Stimulated activated CD4-positive, alpha-beta T cell treated with anti-CD3 and anti-CD28 coated beads, TNF-alpha, amount 100 ng/mL, for 24 hours (primary cell): ENCODE measurements at regions not wholly inside any gene's neighbourhood (a gene's known extent, or its start where the extent isn't known, plus 50 kb on each side); places are given as distances from the start of the nearest gene placed in this dataset.
"Not testable (repeated sequence)": the region's sequence is repeated elsewhere in the genome, so short reads cannot be mapped to it uniquely, and the experiment has no call there.

ENCODE experiments used
- DNase-seq, 3 experiments: peaks; one replicate each; pipeline ENCODE4 v3.0.0-alpha.2; 2020; ENCODE audit warnings: low read depth in 3 of 3

DNA sequence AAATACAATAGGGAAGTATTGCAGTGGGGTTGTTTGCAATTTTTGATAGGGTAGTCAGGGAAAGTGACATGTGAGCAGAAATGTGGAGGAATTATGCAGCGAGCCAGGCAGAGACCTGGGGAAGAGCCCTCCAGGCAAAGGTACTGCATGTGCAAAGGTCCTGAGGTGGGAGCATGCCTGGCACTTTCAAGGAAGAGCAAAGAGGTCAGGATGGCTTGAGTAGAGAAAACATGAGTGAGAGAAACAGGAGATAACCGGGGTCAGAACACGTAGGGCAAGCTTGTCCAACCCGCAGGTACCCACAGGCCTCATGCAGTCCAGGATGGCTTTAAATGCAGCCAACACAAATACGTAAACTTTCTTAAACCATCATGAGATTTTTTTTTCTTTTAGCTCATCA lies 71.0 kb downstream of the COQ2 start:
- DNase-seq: no peak

DNA sequence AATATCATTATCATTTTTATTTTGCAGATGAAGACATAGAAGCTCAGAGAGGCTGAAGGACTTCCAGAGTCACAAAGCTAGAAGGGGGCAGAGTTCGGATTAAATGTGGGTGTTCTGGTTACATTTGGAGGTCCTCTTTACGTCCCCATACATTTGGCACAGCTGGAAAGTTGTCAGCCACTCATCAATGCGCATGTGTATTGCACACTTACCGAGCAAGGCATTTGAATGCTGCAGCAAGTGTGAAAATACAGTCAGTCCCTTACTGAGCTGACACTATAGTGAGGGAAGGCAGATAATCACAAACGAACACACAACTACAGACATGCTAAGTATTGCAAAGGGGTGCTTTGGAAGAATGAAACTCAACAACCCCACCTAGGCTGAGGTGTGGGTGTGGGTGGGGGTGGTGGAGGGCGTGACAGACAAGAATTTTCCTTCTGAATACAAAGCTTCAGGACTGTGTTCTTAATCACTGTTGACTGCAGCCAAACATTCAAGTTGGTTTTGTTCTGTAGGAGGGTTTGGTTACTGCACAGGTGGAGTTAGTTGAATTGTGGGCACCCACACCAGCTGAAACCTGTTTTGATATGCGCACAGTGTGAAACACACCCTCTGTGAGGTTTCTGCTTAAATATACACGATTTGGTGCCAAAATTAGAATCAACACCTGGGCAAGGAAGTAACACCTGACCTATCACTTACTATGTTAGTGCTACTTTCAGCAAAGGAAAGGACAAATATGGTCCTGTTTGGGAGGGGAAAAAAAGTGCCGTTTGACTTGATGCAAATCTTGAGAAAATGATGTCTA lies 72.4 kb downstream of the COQ2 start:
- DNase-seq: peak in 1 of 3 experiments; percentile 16

DNA sequence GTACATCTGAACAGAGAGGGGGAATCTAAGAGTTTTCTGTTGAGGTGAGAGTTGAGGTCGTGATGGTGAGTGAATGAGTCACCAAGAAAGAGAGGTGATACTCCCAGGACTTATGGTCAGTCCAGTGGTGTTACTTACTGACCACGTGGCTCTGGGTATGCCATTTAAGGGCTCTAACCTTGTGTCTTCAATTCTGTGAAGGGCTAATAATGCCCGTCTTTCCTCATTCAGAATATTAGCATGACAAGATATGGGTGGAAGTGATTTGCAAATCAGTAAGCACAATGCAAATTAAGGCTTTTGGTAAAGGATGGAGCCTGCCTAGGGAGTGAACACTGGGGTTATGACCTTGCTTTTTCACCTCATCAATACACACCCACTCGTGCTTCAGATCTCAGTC lies 75.2 kb downstream of the COQ2 start:
- DNase-seq: no peak

DNA sequence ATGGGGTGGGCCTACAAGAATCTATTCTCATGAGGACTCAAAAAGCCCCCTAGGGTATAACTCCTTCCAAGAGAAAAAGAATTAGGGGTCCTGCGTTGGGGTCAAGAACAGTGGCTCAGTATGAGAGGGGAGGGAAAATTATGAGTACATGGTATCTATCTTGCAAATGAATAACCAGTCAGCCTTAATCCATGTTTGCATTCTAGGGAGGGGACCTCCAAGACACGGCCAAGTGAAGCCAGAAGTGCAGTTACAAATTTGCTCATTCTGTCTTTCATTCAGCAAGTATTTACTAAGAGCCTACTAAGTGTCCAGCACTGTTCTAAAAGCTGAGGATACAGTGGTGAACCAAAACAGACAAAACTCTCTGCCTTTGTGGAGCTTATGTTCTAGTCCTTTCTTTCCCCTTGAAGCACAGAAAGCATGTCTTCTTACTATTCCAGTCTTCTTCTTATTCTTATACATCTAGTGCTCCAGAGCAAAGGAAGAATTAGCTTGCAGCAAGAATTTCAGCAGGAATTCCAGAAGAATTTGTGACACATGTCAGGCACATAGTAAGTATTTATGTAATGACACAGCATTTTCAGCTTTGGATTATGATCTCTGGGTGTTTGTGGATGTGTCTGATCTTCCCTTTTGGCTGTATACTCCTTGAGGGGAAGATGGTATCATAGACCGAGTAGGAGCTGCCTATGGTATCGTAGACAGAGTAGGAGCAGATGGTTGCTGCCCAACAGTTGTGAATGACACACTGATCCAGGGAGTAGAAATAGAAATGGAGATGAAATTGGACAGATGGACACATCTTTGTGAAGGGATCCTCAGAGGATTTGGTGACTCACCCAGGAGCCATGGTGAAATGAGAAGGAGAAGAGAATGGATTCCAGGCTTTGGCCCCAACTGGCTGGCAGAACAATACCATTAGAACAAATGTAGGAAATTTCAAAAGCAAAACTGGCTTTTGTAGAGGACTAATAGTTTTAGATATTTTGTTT lies 75.9 kb downstream of the COQ2 start:
- no peak for DNase-seq

DNA sequence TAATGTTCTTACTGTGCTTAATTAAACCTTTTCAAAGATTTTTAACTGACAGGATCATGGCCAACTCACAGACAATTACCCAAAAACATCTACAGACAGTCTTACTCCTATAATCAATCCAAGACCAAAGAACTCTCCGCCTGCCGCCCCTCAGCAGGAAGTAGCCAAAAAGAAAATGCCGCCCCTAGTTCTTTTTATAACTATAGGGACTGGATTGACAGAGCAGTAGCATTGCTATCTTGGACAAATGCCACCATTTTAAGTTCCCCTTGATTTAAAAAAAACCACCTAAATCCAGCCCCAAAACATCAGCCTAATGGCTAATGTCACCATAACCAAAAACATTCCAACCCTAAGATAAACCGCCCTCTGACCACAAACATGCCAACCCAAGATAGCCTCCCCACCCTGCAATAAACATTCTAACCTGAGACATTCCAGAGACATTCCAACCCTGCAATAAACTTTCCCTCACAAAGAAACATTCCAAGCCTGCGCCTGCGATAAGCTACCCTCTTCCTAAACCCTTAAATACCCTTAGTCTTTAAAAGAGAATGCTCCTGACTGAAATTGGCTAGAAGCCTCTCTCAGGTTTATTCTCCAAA lies 77.0 kb downstream of the COQ2 start:
- no peak for DNase-seq

DNA sequence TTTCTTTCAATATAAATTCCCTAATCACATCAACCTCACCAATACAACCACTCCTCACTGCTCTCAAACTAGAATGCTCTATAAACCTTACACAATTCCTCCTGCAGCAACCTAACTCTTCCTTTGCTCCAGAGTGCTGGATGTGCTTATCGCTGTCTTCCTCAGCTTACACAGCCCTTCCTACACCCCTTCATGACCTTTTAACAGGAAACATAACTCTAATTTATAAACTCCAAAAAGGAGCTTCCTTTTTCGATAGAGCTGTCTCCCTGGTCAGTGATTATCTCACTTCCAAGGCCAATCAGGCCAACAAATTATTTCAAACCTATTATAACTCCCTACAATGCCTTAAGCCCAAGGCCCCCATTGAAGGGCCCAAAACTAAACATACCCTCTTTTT lies 78.8 kb downstream of the COQ2 start:
- DNase-seq: no peak

DNA sequence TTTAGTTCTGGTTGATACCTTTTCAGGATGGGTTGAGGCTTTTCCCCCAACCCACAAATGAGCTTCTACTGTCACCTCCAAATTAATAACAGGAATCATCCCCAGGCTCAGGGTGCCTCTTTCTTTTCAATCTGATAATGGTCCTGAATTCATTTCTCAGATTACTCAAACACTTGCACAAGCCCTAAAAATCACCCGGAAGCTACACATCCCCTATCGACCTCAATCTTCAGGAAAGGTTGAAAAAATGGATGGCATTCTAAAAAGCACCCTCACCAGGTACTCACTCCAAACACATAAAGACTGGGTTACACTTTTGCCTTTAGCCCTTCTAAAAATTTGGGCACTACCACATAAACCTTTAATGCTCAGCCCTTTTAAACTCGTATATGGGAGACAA lies 79.9 kb downstream of the COQ2 start:
- DNase-seq: no peak

DNA sequence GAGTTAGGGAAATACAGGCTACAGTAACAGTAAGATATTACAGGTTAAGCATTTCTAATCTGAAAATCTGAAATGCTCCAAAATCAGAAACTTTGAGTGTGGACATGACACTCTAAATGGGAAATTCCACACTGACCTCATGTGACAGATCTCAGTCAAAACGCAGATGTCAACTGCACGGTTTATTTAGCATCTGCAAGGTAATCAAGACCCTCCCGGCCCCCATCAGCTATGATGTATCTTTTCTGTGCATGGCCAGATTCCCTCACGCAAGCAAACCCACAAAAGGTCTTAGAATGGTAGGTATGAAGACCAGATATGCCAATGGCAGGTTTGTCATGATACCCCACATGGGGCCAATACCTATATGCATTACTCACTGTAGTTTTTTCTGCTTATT lies 82.8 kb downstream of the COQ2 start:
- no peak for DNase-seq

DNA sequence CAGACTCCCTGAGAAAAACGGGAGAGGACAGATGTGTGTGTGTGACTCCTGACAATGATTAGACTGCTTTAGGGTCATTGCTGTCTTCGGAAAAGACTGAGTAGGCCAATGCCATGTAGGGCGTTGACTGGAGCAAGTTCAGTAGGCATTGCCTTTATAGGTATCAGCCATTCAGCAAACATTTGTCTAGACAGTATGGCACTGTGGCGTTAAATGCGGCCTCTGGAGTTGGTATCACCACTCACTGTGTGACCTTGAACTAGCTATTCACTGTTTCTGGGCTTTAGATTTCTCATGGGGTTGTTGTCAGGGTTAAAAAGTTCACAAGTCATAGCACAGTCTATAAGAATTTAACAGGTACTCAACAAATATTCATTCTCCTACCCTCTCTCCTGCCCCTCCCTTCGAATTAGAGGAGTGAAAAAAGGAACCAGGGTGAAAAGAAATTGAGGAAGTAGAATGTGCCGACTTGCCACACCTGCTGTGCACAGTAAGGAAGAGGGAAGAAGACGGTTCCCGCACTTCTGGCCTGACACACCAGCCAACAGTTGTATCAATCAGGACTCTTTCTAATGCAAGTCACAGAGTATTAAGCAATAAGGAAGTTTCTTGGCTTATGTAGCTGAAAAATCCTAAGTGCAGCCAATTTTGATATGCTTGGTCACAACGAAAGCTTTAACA lies 83.2 kb upstream of the PLAC8 start:
- DNase-seq: no peak

DNA sequence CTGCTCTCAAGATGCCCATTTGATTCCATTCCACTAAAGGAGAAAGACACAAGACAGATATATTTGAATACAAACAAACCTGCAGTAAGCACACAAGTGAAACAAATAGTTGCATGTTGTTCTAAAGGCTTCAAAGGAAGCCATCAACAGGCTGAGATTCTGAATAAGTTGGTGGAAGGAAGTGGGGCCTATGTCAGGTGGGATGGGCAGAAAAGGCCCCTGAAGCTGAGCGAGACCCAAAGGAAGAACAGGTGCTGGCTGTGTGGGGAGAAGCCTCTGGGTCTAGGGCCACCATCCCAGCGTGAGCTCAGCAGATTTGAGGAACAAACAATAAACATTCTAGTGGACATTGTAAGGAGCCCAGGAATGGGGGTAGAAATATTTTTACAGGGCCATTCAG lies 82.4 kb upstream of the PLAC8 start:
- no peak for DNase-seq

DNA sequence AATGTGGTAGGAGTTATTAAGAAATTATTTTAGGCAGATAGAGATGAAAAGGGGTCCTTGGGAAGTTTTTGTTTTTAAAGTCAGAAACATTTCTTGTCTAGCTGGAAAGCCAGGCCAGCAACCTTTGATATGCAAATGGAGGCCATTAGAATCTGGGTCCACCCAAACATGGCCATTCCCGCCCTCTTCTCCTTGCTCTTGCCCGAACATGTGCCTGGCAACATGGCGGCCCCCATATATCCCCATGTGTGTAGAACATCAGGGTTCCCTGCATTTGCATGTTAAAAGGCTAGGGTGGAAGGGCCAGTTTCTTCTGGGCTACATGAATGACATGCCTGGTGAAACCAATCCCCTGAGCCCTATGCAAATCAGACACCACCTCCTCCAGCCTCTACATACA lies 80.7 kb upstream of the PLAC8 start:
- no peak for DNase-seq

DNA sequence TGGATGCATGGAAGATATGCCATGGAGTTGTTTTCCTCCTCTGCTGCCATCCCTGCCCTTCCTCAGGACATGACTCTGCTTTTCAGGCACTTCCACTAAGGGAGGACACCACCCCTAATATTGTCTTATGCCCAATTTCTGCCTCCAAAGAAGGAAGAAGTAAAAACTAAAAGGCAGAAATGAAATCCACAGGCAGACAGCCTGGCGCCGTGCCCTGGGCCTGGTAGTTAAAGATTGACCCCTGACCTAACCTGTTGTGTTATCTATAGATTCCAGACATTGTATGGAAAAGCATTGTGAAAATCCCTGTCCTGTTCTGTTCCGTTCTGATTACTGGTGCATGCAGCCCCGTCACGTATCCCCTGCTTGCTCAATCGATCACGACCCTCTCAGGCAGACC lies 80.1 kb upstream of the PLAC8 start:
- not testable (repeated sequence) for DNase-seq

DNA sequence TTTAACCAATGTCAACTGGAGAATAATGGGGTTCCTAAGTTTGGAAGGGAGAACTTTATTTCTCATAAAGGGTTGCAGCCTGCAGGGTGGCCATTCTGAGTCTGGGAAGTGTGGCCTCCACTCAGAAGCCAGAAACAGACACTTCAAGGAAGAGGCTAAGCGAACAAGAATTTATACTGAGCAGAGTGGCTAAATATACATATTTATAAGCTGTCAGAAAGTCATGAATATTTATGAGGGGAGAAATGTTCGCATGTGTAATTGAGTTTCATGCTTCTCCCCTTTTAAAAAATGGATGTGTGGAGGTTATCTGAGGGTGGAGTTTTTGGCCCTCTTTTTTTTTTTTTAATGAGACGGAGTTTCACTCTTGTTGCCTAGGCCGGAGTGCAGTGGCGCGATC lies 78.1 kb upstream of the PLAC8 start:
- no peak for DNase-seq

DNA sequence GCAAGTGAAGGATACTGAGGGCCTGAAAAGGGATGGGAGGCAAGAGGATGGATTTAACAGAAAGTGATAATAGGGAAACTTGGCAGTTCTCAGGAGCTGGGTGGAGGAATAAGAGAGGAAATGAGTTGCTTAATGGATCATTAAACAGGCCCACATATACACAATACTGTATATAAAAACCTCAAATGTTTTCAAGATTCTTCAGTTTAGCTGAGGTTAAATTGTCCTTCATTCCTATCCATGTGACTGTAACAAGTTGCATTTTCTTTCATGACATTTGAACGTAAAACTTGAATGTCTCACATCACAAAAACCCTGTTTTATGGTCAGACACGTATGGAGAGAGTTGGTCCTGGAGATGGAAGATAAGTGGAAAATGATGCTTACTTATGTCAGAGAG lies 76.5 kb upstream of the PLAC8 start:
- no peak for DNase-seq

DNA sequence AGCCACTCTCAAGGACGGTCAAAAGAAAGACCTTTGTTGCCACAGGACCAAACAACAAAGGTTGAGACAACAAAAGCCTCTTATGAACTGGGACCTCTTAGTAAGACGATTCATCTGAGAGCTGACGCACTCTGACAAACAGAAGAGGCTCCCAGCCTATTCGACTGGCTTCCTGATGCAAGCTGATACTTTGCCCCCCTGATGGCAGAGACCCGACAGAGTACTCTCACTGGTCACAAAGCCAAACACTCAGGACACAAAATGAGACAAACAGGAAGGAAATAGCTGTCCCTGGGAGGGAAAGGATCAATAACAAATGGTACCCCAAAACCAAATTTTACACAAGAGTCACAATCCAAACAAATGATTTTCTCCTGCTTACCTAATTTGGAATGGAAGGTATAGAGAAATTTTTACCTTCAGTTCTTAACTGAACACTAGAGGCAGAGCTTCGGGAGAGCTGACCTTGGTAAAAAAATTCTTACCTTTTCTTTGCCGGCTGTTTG lies 75.2 kb upstream of the PLAC8 start:
- no peak for DNase-seq

DNA sequence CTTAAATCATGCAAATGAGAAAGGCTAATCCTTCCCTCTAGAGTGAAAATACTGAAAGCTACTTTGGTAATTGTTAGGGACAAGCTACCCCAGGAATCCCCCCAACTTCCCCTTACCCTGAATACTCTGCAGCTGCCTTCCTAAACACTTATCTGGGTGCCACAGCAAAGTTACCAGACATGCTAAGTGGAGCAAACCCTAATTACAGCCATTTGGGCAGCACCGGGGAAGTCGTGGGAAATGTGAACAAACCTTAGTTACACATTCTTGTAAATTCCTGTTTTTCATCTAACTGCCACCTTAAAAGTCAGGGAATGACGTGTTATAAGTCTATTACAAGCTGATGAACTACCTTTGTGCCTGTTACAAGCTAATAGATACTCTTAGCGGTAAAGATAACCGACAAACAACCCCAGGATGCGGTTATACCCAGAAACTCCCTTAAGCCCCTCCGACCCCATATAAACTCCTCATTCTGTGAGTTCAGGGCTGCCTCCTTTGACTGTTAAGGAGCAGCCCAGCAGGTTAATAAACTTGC lies 66.0 kb upstream of the PLAC8 start:
- DNase-seq: no peak

DNA sequence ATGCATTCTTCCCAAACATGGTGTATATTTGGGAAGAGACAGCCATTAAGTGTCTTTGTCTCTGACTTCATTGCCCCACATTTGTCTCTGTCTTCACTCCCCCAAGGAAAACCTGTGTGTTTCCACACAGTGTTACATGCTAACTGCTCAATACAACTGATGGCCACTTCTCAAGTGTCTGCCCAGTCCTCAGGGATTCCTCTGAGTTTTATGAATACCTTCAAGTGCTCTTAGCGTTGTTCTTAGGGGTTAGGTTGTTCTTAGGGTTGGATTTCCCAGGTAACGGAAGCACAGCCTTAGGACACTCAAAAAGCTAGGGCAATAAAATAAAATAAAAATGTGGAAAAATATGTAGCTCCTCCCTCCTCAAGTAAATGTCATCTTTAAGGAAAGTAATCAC lies 64.7 kb upstream of the PLAC8 start:
- no peak for DNase-seq

DNA sequence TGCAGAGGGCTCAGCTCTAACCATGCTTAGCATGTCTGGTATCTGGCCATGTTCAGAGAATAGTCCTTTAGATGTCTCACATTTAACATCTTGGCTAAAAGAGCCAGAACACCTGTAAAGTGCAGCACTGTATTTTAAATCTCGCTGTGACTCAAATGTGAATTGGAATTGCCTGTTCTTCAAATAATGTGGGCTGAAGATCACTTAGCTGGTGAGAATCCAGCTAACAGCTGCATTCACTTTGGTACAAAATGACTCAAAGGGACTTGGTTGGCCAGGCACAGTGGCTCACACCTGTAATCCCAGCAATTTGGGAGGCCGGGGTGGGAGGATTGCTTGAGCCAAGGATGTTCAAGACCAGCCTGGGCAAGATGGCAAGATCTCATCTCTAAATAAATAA lies 63.5 kb upstream of the PLAC8 start:
- no peak for DNase-seq

DNA sequence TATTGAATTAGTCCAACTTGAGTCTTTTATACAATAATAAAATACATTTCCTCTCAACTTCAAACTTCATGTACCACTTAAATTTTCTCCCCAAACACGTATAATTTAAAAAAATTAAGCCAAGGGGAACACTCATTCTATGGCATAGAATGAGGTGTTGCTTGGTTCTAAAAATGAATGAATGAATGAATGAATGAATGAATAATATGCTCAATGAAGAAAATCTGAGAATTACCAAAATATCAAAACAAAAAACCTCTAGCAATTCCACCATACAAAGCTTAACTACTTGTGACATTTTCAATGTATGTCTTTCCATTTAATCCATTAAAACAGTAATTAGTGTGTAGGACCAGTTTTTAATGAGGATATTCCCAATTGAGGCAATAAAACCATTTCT lies 62.7 kb upstream of the PLAC8 start:
- DNase-seq: no peak

DNA sequence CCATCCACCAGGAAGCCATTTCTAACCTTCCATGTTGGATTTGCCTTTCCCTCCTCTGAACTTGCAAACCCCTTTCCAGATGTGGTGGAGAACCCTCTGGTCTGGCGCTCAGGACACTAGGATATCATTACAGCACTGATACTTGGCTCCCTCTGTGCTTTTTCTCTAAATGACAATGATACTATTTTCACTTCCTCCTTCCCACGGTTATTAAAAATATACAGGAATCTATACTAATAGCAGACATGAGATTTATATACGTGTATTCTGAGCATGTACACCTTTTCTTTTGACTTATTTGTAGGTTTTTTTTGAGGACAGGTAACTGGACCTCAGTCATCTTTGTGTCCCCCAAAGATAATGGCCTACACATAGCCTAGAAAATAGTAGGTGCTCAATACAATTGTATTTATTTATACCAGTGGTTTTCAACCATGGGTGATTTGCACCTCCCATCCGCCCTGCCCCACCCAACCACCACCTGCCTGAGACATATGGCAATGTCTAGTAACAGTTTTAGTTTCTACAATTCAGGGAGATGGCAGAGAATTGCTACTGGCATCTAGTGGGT lies 60.4 kb upstream of the PLAC8 start:
- no peak for DNase-seq

DNA sequence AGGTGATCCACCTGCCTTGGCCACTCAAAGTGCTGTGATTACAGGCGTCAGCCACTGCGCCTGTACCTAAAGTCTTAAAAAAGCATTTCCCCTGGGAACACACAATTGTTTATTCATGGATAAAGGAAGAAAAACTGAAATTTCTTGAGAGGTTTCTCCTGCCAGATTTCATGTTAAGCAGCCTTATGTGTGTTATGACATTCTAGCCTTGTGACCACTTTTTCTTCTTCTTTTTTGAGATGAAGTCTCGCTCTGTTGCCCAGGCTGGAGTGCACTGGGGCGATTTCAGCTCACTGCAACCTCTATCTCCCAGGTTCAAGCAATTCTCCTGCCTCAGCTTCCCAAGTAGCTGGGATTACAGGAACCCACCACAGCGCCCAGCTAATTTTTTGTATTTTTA lies 57.8 kb upstream of the PLAC8 start:
- no peak for DNase-seq
